HepG2 (cell line): ENCODE measurements at regions not wholly inside any gene's neighbourhood (a gene's known extent, or its start where the extent isn't known, plus 50 kb on each side); places are given as distances from the start of the nearest gene placed in this dataset.

ENCODE experiments used
- FOSL2 ChIP-seq: sonication (generic); formaldehyde crosslinking; IDR thresholded peaks from 2 replicates; pipeline ENCODE4 v1.4.0; 2020; ENCODE audit warnings: missing genetic modification reagents
- GATAD2A ChIP-seq: IDR thresholded peaks from 2 replicates; pipeline ENCODE4 v1.6.1; 2016
- HMG20B ChIP-seq: conservative IDR thresholded peaks from 2 replicates; pipeline ENCODE4 v1.6.1; 2016; ENCODE audit warnings: missing genetic modification reagents, missing compliant biosample characterization
- KAT7 ChIP-seq: IDR thresholded peaks from 2 replicates; pipeline ENCODE4 v1.6.1; 2018; ENCODE audit warnings: borderline replicate concordance, missing compliant biosample characterization
- RXRA ChIP-seq: sonication (generic); formaldehyde crosslinking; IDR thresholded peaks from 2 replicates; pipeline ENCODE4 v1.5.1; 2020; ENCODE audit warnings: missing genetic modification reagents
- SMAD1 ChIP-seq: sonication (generic); formaldehyde crosslinking; IDR thresholded peaks from 2 replicates; pipeline ENCODE4 v1.4.0; 2020; ENCODE audit warnings: missing genetic modification reagents, low read depth, mild to moderate bottlenecking, borderline replicate concordance
- ZNF367 ChIP-seq: sonication (generic); formaldehyde crosslinking; IDR thresholded peaks from 2 replicates; pipeline ENCODE4 v1.4.0; 2020; ENCODE audit warnings: missing genetic modification reagents, borderline replicate concordance
- ZNF615 ChIP-seq: sonication (generic); formaldehyde crosslinking; IDR thresholded peaks from 2 replicates; pipeline ENCODE4 v1.5.0; 2020; ENCODE audit warnings: mild to moderate bottlenecking, missing genetic modification reagents, borderline replicate concordance
- TF ChIP-seq, protein P1 (sequence below): sonication (generic); formaldehyde crosslinking; IDR thresholded peaks from 2 replicates; pipeline ENCODE4 v1.8.0; 2022; ENCODE audit warnings: low read depth, missing genetic modification reagents
- TF ChIP-seq, protein P2 (sequence below): IDR thresholded peaks from 2 replicates; pipeline ENCODE4 v1.6.1; 2016; ENCODE audit warnings: missing biosample characterization, missing genetic modification reagents, low read depth
- TF ChIP-seq, protein P3 (sequence below): sonication (generic); formaldehyde crosslinking; IDR thresholded peaks from 2 replicates; pipeline ENCODE4 v1.9.0; 2021; ENCODE audit warnings: missing genetic modification reagents, mild to moderate bottlenecking, borderline replicate concordance
- TF ChIP-seq, protein P4 (sequence below): sonication (generic); formaldehyde crosslinking; IDR thresholded peaks from 2 replicates; pipeline ENCODE4 v1.4.0; 2020; ENCODE audit warnings: missing genetic modification reagents, borderline replicate concordance
- TF ChIP-seq, protein P5 (sequence below): conservative IDR thresholded peaks from 2 replicates; pipeline ENCODE4 v1.6.1; 2018; ENCODE audit warnings: missing genetic modification reagents
- TF ChIP-seq, protein P6 (sequence below): IDR thresholded peaks from 2 replicates; pipeline ENCODE4 v1.6.1; 2016; ENCODE audit warnings: low read depth, control low read depth
- TF ChIP-seq, protein P7 (sequence below): sonication (generic); formaldehyde crosslinking; IDR thresholded peaks from 2 replicates; pipeline ENCODE4 v1.4.0; 2020; ENCODE audit warnings: missing genetic modification reagents

DNA sequence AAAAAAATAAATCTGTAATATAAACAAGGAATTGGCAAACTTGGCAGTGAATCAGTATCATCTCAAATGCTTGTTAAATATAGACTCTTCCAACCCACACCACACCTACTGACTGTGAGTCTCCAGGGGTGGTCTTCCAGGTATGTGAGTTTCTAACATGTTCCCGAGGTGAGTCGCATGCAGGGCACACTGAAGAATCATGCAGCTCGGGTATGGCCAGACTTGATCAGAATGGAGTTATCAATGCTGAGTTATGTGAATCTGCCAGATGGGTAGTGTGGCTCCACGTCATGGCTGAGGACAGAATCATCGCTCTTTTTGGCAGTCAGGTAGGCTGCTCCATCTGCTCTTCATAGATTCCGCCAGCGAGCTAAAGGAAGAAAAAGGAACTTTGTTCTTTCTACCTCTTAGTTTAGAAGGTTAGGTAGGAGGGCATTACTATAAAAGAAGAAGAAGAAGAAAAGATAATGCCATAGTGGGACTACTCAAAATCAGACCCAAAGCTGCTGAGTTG, 1279.7 kb upstream of the ZEB2 start (continued):
- TF ChIP-seq, protein P1, sequence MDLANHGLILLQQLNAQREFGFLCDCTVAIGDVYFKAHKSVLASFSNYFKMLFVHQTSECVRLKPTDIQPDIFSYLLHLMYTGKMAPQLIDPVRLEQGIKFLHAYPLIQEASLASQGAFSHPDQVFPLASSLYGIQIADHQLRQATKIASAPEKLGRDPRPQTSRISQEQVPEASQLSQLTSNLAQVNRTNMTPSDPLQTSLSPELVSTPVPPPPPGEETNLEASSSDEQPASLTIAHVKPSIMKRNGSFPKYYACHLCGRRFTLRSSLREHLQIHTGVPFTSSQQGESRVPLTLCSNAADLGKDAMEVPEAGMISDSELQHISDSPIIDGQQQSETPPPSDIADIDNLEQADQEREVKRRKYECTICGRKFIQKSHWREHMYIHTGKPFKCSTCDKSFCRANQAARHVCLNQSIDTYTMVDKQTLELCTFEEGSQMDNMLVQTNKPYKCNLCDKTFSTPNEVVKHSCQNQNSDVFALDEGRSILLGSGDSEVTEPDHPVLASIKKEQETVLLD (CRISPR knock-in tag) = no peak
- TF ChIP-seq, protein P2, sequence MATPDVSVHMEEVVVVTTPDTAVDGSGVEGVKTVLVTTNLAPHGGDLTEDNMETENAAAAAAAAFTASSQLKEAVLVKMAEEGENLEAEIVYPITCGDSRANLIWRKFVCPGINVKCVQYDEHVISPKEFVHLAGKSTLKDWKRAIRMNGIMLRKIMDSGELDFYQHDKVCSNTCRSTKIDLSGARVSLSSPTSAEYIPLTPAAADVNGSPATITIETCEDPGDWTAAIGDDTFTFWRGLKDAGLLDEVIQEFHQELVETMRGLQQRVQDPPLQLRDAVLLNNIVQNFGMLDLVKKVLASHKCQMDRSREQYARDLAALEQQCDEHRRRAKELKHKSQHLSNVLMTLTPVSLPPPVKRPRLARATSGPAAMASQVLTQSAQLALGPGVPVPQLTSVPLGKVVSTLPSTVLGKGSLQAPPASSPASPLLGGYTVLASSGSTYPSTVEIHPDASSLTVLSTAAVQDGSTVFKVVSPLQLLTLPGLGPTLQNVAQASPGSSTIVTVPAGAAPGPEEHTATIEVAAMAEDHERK (CRISPR knock-in tag) = no peak
- TF ChIP-seq, protein P3, sequence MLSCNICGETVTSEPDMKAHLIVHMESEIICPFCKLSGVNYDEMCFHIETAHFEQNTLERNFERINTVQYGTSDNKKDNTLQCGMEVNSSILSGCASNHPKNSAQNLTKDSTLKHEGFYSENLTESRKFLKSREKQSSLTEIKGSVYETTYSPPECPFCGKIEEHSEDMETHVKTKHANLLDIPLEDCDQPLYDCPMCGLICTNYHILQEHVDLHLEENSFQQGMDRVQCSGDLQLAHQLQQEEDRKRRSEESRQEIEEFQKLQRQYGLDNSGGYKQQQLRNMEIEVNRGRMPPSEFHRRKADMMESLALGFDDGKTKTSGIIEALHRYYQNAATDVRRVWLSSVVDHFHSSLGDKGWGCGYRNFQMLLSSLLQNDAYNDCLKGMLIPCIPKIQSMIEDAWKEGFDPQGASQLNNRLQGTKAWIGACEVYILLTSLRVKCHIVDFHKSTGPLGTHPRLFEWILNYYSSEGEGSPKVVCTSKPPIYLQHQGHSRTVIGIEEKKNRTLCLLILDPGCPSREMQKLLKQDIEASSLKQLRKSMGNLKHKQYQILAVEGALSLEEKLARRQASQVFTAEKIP (CRISPR knock-in tag) = no peak
- TF ChIP-seq, protein P4, sequence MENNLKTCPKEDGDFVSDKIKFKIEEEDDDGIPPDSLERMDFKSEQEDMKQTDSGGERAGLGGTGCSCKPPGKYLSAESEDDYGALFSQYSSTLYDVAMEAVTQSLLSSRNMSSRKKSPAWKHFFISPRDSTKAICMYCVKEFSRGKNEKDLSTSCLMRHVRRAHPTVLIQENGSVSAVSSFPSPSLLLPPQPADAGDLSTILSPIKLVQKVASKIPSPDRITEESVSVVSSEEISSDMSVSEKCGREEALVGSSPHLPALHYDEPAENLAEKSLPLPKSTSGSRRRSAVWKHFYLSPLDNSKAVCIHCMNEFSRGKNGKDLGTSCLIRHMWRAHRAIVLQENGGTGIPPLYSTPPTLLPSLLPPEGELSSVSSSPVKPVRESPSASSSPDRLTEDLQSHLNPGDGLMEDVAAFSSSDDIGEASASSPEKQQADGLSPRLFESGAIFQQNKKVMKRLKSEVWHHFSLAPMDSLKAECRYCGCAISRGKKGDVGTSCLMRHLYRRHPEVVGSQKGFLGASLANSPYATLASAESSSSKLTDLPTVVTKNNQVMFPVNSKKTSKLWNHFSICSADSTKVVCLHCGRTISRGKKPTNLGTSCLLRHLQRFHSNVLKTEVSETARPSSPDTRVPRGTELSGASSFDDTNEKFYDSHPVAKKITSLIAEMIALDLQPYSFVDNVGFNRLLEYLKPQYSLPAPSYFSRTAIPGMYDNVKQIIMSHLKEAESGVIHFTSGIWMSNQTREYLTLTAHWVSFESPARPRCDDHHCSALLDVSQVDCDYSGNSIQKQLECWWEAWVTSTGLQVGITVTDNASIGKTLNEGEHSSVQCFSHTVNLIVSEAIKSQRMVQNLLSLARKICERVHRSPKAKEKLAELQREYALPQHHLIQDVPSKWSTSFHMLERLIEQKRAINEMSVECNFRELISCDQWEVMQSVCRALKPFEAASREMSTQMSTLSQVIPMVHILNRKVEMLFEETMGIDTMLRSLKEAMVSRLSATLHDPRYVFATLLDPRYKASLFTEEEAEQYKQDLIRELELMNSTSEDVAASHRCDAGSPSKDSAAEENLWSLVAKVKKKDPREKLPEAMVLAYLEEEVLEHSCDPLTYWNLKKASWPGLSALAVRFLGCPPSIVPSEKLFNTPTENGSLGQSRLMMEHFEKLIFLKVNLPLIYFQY = no peak
- TF ChIP-seq RXRA (CRISPR knock-in tag) (no peak), FOSL2 (peak; percentile 10; the same call in 1 of the 2 replicates), SMAD1 (no peak), ZNF615 (no peak), HMG20B (CRISPR knock-in tag) (no peak), ZNF367 (no peak), KAT7 (CRISPR knock-in tag) (no peak), GATAD2A (CRISPR knock-in tag) (no peak)
- TF ChIP-seq, protein P5, sequence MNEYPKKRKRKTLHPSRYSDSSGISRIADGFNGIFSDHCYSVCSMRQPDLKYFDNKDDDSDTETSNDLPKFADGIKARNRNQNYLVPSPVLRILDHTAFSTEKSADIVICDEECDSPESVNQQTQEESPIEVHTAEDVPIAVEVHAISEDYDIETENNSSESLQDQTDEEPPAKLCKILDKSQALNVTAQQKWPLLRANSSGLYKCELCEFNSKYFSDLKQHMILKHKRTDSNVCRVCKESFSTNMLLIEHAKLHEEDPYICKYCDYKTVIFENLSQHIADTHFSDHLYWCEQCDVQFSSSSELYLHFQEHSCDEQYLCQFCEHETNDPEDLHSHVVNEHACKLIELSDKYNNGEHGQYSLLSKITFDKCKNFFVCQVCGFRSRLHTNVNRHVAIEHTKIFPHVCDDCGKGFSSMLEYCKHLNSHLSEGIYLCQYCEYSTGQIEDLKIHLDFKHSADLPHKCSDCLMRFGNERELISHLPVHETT (CRISPR knock-in tag) = 0 out of 2 replicates have a peak, but pooled peaks have one; percentile 11
- TF ChIP-seq, protein P6, sequence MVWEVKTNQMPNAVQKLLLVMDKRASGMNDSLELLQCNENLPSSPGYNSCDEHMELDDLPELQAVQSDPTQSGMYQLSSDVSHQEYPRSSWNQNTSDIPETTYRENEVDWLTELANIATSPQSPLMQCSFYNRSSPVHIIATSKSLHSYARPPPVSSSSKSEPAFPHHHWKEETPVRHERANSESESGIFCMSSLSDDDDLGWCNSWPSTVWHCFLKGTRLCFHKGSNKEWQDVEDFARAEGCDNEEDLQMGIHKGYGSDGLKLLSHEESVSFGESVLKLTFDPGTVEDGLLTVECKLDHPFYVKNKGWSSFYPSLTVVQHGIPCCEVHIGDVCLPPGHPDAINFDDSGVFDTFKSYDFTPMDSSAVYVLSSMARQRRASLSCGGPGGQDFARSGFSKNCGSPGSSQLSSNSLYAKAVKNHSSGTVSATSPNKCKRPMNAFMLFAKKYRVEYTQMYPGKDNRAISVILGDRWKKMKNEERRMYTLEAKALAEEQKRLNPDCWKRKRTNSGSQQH (CRISPR knock-in tag) = no peak
- TF ChIP-seq, protein P7, sequence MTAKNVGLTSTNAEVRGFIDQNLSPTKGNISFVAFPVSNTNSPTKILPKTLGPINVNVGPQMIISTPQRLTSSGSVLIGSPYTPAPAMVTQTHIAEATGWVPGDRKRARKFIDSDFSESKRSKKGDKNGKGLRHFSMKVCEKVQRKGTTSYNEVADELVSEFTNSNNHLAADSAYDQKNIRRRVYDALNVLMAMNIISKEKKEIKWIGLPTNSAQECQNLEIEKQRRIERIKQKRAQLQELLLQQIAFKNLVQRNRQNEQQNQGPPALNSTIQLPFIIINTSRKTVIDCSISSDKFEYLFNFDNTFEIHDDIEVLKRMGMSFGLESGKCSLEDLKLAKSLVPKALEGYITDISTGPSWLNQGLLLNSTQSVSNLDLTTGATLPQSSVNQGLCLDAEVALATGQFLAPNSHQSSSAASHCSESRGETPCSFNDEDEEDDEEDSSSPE = no peak
